OCI-LY1 (cell line): ENCODE measurements at regions not wholly inside any gene's neighbourhood (a gene's known extent, or its start where the extent isn't known, plus 50 kb on each side); places are given as distances from the start of the nearest gene placed in this dataset.

Experiments used
- H2AFZ ChIP-seq: fragments of 200-600 bp; sonication (generic), shearing (Covaris generic); 2 replicates; pipeline ENCODE4 v1.6.0; 2014; ENCODE audit warnings: antibody characterized with exemption, mild to moderate bottlenecking, low read length
- H3F3A ChIP-seq: fragments of 200-600 bp; sonication (generic), shearing (Covaris generic); 2 replicates; pipeline ENCODE4 v1.6.0; 2014; ENCODE audit warnings: mild to moderate bottlenecking, antibody characterized with exemption, low read length, moderate library complexity; ENCODE audit not compliant: insufficient read depth
- H3K27ac ChIP-seq: fragments of 200-600 bp; sonication (generic); 2 replicates; pipeline ENCODE4 v1.5.1; 2014; ENCODE audit warnings: low read length, mixed run types, mild to moderate bottlenecking, low read depth; ENCODE audit not compliant: poor library complexity, severe bottlenecking
- H3K27me3 ChIP-seq: fragments of 200-600 bp; sonication (generic); 2 replicates; pipeline ENCODE4 v1.6.0; 2014; ENCODE audit warnings: antibody characterized with exemption, mild to moderate bottlenecking, low read length, moderate library complexity; ENCODE audit not compliant: insufficient read depth
- H3K36me3 ChIP-seq: fragments of 200-600 bp; sonication (generic); 2 replicates; pipeline ENCODE4 v1.6.1; 2014; ENCODE audit warnings: mild to moderate bottlenecking, antibody characterized with exemption, low read length, moderate library complexity, mixed read lengths; ENCODE audit not compliant: insufficient read depth
- H3K4me1 ChIP-seq: fragments of 200-600 bp; sonication (generic); 2 replicates; pipeline ENCODE4 v1.5.1; 2014; ENCODE audit warnings: mild to moderate bottlenecking, low read length, moderate library complexity; ENCODE audit not compliant: insufficient read depth, severe bottlenecking
- H3K4me2 ChIP-seq: fragments of 200-600 bp; sonication (generic), shearing (Covaris generic); 2 replicates; pipeline ENCODE4 v1.6.1; 2014; ENCODE audit warnings: low read length
- H3K4me3 ChIP-seq: fragments of 200-600 bp; sonication (generic); 2 replicates; pipeline ENCODE4 v1.5.1; 2014; ENCODE audit warnings: low read length, low read depth, mild to moderate bottlenecking, mixed read lengths; ENCODE audit not compliant: poor library complexity, severe bottlenecking
- H3K79me2 ChIP-seq: fragments of 200-600 bp; shearing (Covaris generic); 2 replicates; pipeline ENCODE4 v1.6.1; 2016; ENCODE audit warnings: mixed run types, low read length, mixed read lengths; ENCODE audit not compliant: insufficient read depth
- H3K9ac ChIP-seq: fragments of 200-600 bp; sonication (generic), shearing (Covaris generic); 2 replicates; pipeline ENCODE4 v1.6.1; 2014; ENCODE audit warnings: mild to moderate bottlenecking, low read length, mixed read lengths
- H3K9me2 ChIP-seq: fragments of 200-600 bp; sonication (generic), shearing (Covaris generic); 2 replicates; pipeline ENCODE4 v1.6.1; 2014; ENCODE audit warnings: low read depth, mild to moderate bottlenecking, low read length, mixed read lengths
- H3K9me3 ChIP-seq: fragments of 200-600 bp; shearing (Covaris generic); 2 replicates; pipeline ENCODE4 v1.6.1; 2014; ENCODE audit warnings: low read length, mixed read lengths
- H4K20me1 ChIP-seq: fragments of 200-600 bp; sonication (generic), shearing (Covaris generic); 2 replicates; pipeline ENCODE4 v1.6.0; 2016; ENCODE audit warnings: mild to moderate bottlenecking, low read length; ENCODE audit not compliant: insufficient read depth
- CTCF ChIP-seq: fragments of 200-600 bp; sonication (generic), shearing (Covaris generic); IDR thresholded peaks from 2 replicates; pipeline ENCODE4 v1.5.1; 2017; ENCODE audit warnings: mild to moderate bottlenecking, antibody characterized with exemption, low read length, moderate library complexity, mixed read lengths
- EZH2 ChIP-seq: fragments of 200-600 bp; sonication (generic), shearing (Covaris generic); IDR thresholded peaks from 2 replicates; pipeline ENCODE4 v1.8.0; 2017; ENCODE audit warnings: borderline replicate concordance, mixed run types, mild to moderate bottlenecking, antibody characterized with exemption, low read length, moderate library complexity, mixed read lengths

GRCh38 chr4:151862766-151863165 lies 102.0 kb upstream of the GATB start:
- H3K9ac ChIP-seq: no peak overlapping the region
- no peaks in the 10 kb centered on the region for H3K4me1 ChIP-seq
- H3K79me2 ChIP-seq: no peaks in the 10 kb centered on the region
- no peak overlapping the region for H3K4me3 ChIP-seq
- no peaks in the 10 kb centered on the region for H3K9me3 ChIP-seq
- TF ChIP-seq CTCF (no peak), EZH2 (no peak)
- H3F3A ChIP-seq: no peaks in the 10 kb centered on the region
- no peak overlapping the region for H3K27ac ChIP-seq
- H3K9me2 ChIP-seq: no peaks in the 10 kb centered on the region
- H3K4me2 ChIP-seq: no peak overlapping the region
- H3K36me3 ChIP-seq: no peaks in the 10 kb centered on the region
- peaks cover 2% of the 10 kb centered on the region; the same call in 1 of the 2 replicates for H3K27me3 ChIP-seq
- H2AFZ ChIP-seq: no peak overlapping the region
- no peaks in the 10 kb centered on the region for H4K20me1 ChIP-seq

- no peak overlapping the region for H3K4me3 ChIP-seq
- no peak overlapping the region for H3K4me2 ChIP-seq
- no peaks in the 10 kb centered on the region for H3K36me3 ChIP-seq
- H3K79me2 ChIP-seq: no peaks in the 10 kb centered on the region
- H3K4me1 ChIP-seq: no peaks in the 10 kb centered on the region
- no peaks in the 10 kb centered on the region for H4K20me1 ChIP-seq
- no peak overlapping the region for H3K27ac ChIP-seq
- peaks cover 2% of the 10 kb centered on the region; the same call in 1 of the 2 replicates for H3K27me3 ChIP-seq
- H3K9me2 ChIP-seq: no peaks in the 10 kb centered on the region
- no peaks in the 10 kb centered on the region for H3F3A ChIP-seq
- H3K9ac ChIP-seq: no peak overlapping the region
- no peak overlapping the region for H2AFZ ChIP-seq
- no peaks in the 10 kb centered on the region for H3K9me3 ChIP-seq
- TF ChIP-seq CTCF (no peak), EZH2 (no peak)
Measured at GRCh38 chr4:151860561-151861093, 99.8 kb upstream of the GATB start.

GRCh38 chr4:151859641-151860040 lies 98.8 kb upstream of the GATB start:
- Histone ChIP-seq H4K20me1 (no peaks in the 10 kb centered on the region), H3F3A (no peaks in the 10 kb centered on the region), H3K9me2 (no peaks in the 10 kb centered on the region), H3K4me1 (no peaks in the 10 kb centered on the region), H3K79me2 (no peaks in the 10 kb centered on the region), H3K4me3 (no peak overlapping the region), H3K4me2 (no peak overlapping the region), H3K27ac (no peak overlapping the region), H3K36me3 (no peaks in the 10 kb centered on the region), H3K27me3 (peaks cover 2% of the 10 kb centered on the region; the same call in 1 of the 2 replicates), H3K9me3 (no peaks in the 10 kb centered on the region), H2AFZ (no peak overlapping the region), H3K9ac (no peak overlapping the region)
- TF ChIP-seq EZH2: no peak
- TF ChIP-seq CTCF: no peak
